VCaP (cell line): ENCODE measurements at regions not wholly inside any gene's neighbourhood (a gene's known extent, or its start where the extent isn't known, plus 50 kb on each side); places are given as distances from the start of the nearest gene placed in this dataset.

Source experiments
- H3K27ac ChIP-seq: fragments of 450-650 bp; 2 replicates; pipeline ENCODE4 v1.5.1; 2017
- TF ChIP-seq, protein P1 (sequence below): fragments of 450-650 bp; conservative IDR thresholded peaks from 2 replicates; pipeline ENCODE4 v1.5.1; 2017; ENCODE audit warnings: mild to moderate bottlenecking, moderate library complexity

- TF ChIP-seq, protein P1, sequence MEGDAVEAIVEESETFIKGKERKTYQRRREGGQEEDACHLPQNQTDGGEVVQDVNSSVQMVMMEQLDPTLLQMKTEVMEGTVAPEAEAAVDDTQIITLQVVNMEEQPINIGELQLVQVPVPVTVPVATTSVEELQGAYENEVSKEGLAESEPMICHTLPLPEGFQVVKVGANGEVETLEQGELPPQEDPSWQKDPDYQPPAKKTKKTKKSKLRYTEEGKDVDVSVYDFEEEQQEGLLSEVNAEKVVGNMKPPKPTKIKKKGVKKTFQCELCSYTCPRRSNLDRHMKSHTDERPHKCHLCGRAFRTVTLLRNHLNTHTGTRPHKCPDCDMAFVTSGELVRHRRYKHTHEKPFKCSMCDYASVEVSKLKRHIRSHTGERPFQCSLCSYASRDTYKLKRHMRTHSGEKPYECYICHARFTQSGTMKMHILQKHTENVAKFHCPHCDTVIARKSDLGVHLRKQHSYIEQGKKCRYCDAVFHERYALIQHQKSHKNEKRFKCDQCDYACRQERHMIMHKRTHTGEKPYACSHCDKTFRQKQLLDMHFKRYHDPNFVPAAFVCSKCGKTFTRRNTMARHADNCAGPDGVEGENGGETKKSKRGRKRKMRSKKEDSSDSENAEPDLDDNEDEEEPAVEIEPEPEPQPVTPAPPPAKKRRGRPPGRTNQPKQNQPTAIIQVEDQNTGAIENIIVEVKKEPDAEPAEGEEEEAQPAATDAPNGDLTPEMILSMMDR = no peak
Observed at GRCh38 chr5:39945870-39946269, 521.1 kb upstream of the DAB2 start.

GRCh38 chr5:39943811-39944210 lies 519.0 kb upstream of the DAB2 start:
- no peak overlapping the region for H3K27ac ChIP-seq
- TF ChIP-seq, protein P1 = no peak

More at GRCh38 chr5:39945870-39946269, 521.1 kb upstream of the DAB2 start:
- H3K27ac ChIP-seq = no peak overlapping the region

GRCh38 chr5:39942606-39943005 lies 517.8 kb upstream of the DAB2 start:
- H3K27ac ChIP-seq = no peak overlapping the region
- TF ChIP-seq, protein P1 = no peak

DNA sequence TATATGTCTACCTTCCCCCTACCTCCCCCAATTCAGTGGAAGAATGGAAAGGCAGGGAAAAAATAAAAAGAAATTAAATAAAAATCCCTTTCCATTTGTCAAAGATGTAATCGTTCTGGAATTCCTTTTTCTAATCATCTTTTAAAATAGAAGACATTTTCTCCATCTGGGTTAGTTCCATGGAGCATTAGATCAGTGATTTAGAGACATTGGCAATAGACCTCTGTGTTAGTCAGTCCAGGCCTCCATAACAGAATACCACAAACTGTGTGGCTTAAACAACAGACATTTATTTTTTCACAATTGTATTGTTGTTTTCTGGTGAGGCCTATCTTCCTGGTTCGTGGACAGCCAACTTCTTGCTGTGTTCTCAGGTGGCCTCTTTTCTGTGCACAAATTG lies 516.6 kb upstream of the DAB2 start:
- H3K27ac ChIP-seq = no peak overlapping the region
- TF ChIP-seq, protein P1 = no peak

DNA sequence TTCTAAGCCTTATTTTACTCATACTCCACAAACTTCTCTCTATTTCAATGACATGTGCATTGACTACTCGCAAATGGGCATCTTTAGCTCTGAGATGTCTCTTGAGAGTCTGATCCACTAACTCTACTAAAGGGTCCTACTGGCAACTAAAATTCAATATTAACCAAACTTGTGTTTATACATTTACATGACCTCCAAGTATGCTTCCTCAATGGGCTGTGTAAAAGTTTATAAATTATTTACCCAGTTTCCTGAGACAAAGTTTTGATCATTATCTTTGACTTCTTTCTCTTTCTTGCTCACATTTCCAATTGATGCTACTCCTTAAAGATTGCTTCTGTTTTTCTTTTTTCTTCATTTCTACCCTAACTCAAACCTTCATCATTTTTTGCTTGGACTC lies 510.1 kb upstream of the DAB2 start:
- no peak overlapping the region for H3K27ac ChIP-seq
- TF ChIP-seq, protein P1 = no peak

GRCh38 chr5:39933061-39933460 lies 508.3 kb upstream of the DAB2 start:
- H3K27ac ChIP-seq = no peak overlapping the region
- TF ChIP-seq, protein P1 = no peak

GRCh38 chr5:39928709-39929108 lies 503.9 kb upstream of the DAB2 start:
- TF ChIP-seq, protein P1 = no peak
- no peak overlapping the region for H3K27ac ChIP-seq

GRCh38 chr5:39919876-39920275 lies 495.1 kb upstream of the DAB2 start:
- TF ChIP-seq, protein P1 = no peak

More at GRCh38 chr5:39919876-39920275, 495.1 kb upstream of the DAB2 start:
- H3K27ac ChIP-seq = no peak overlapping the region
